DND-41 (cell line): ENCODE measurements at regions not wholly inside any gene's neighbourhood (a gene's known extent, or its start where the extent isn't known, plus 50 kb on each side); places are given as distances from the start of the nearest gene placed in this dataset.

Source experiments
- ATAC-seq: fragments of 200-7000 bp; cut with Tn5 transposase; 3 replicates; pipeline ENCODE4 v1.9.1; 2021; ENCODE audit warnings: low read depth; ENCODE audit not compliant: insufficient read depth
- DNase-seq: peaks from one replicate; pipeline ENCODE4 v3.0.0-alpha.2; 2020
- H2AFZ ChIP-seq: 2 replicates; pipeline ENCODE4 v1.6.0; 2012; ENCODE audit warnings: low read depth, low read length
- H3K27ac ChIP-seq: 2 replicates; pipeline ENCODE4 v1.5.1; 2012; ENCODE audit warnings: low read length, inconsistent platforms
- H3K27me3 ChIP-seq: fragments of 200-600 bp; sonication (generic); 2 replicates; pipeline ENCODE4 v1.6.0; 2012; ENCODE audit warnings: low read length, mild to moderate bottlenecking, inconsistent platforms; ENCODE audit not compliant: insufficient read depth, poor library complexity
- H3K36me3 ChIP-seq: 2 replicates; pipeline ENCODE4 v1.5.1; 2012; ENCODE audit warnings: low read length, inconsistent platforms; ENCODE audit not compliant: insufficient read depth
- H3K4me1 ChIP-seq: 2 replicates; pipeline ENCODE4 v1.5.1; 2012; ENCODE audit warnings: mild to moderate bottlenecking, low read length; ENCODE audit not compliant: insufficient read depth
- H3K4me2 ChIP-seq: 2 replicates; pipeline ENCODE4 v1.6.0; 2012; ENCODE audit warnings: mild to moderate bottlenecking, moderate library complexity, low read length, inconsistent platforms; ENCODE audit not compliant: insufficient read depth
- H3K4me3 ChIP-seq, 2 experiments: fragments of 200-600 bp in 1 of 2; shearing (Covaris generic) in 1 of 2; 2 replicates each; pipeline ENCODE4 v1.5.1; 2012 to 2016; ENCODE audit warnings: inconsistent platforms in 2 of 2, low read length in 2 of 2, mild to moderate bottlenecking in 2 of 2, low read depth in 1 of 2, moderate library complexity in 1 of 2
- H3K79me2 ChIP-seq: 2 replicates; pipeline ENCODE4 v1.6.0; 2012; ENCODE audit warnings: low read length, inconsistent platforms; ENCODE audit not compliant: insufficient read depth
- H3K9ac ChIP-seq: 2 replicates; pipeline ENCODE4 v1.6.0; 2012; ENCODE audit warnings: low read depth, mild to moderate bottlenecking, inconsistent platforms, low read length, moderate library complexity
- H3K9me3 ChIP-seq: 2 replicates; pipeline ENCODE4 v1.5.1; 2012; ENCODE audit warnings: low read length, moderate library complexity, mild to moderate bottlenecking, inconsistent platforms; ENCODE audit not compliant: insufficient read depth, severe bottlenecking
- H4K20me1 ChIP-seq: 2 replicates; pipeline ENCODE4 v1.6.0; 2012; ENCODE audit warnings: low read length; ENCODE audit not compliant: insufficient read depth
- CTCF ChIP-seq: IDR thresholded peaks from 2 replicates; pipeline ENCODE4 v1.5.1; 2012; ENCODE audit warnings: borderline replicate concordance, low read length, moderate library complexity, mild to moderate bottlenecking; ENCODE audit not compliant: poor library complexity, severe bottlenecking; ENCODE audit errors: extremely low read depth
- EZH2 ChIP-seq: IDR thresholded peaks from 3 replicates; pipeline ENCODE4 v1.6.1; 2012; ENCODE audit warnings: borderline replicate concordance, low read depth, mild to moderate bottlenecking, moderate library complexity, low read length, inconsistent platforms; ENCODE audit not compliant: severe bottlenecking

DNA sequence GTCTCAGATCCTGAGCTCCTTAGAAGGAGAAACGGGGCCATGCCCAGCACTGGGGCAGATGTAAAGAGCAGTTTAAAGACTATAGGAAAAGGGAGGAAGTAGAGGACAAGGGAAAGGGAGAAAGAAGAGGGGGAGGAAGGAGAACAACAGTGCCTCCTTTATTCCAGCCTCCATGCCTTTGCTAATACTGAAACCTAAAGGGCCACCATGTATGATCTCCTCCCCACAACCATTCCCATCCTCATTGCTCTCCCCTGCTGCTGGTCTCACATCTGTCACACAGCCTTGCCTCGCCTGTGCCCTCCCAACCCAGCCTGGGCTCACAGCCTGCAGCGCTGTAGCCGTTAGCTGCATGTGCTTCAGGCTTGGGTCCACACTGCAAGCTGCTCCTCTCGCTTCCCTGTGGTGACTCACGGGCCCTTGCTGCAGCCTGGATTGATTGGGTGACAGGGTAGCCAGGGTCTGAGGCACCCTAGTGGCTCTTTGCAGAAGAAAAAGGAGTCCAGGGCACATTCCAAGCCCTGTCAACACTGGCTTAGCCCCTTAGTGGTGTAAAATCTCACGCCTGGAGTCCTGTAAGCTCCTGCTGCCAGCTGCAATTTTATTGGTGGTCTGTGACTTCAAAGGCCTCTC, 281.9 kb downstream of the SRBD1 start:
- no peak for DNase-seq
- H3K79me2 ChIP-seq: no peaks in the 10 kb centered on the region
- no peak overlapping the region for H3K4me3 ChIP-seq
- H3K4me1 ChIP-seq: no peaks in the 10 kb centered on the region
- H3K27ac ChIP-seq: no peak overlapping the region
- TF ChIP-seq CTCF: no peak
- no peak for TF ChIP-seq EZH2
- no peaks in the 10 kb centered on the region for H3K36me3 ChIP-seq
- no peak overlapping the region for H3K9ac ChIP-seq
- ATAC-seq: peak; percentile 33; the same call in 1 of the 3 replicates
- H3K4me2 ChIP-seq: no peak overlapping the region
- no peaks in the 10 kb centered on the region for H3K27me3 ChIP-seq
- H4K20me1 ChIP-seq: no peaks in the 10 kb centered on the region
- H3K9me3 ChIP-seq: peaks cover 4% of the 10 kb centered on the region
- no peak overlapping the region for H2AFZ ChIP-seq

DNA sequence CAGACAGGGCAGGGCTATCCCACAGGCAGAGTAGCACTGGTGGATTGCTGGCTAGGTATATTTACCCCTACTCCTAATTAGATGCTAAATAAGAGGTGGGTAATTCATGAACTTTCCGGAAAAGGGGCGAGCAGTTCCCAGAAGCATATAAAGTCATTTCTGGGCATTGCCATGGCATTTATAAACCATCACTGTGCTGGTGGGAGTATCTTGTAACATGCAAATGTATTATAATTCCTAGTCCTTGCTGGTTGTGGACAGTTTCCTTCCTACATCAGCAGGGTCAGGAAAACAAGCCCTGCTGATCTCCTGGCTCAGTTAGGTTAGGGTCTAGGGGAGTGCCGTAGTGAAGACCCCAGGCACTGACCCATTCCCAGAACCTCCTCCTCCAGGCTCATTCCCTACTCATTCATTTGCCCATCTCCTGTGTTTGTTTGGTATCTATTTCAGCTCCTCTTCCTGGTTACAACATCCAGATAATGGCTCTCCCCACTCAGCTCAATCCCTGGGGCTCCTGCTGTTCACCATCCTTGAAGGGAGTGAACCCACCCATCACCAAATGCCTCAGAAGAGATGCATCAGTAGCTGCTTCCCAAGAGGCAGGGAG, 282.7 kb downstream of the SRBD1 start:
- Histone ChIP-seq H4K20me1 (no peaks in the 10 kb centered on the region), H2AFZ (no peak overlapping the region), H3K4me2 (no peak overlapping the region), H3K79me2 (no peaks in the 10 kb centered on the region), H3K27ac (no peak overlapping the region), H3K36me3 (no peaks in the 10 kb centered on the region), H3K4me3 (no peak overlapping the region), H3K9ac (no peak overlapping the region), H3K27me3 (no peaks in the 10 kb centered on the region), H3K4me1 (no peaks in the 10 kb centered on the region), H3K9me3 (peaks cover 12% of the 10 kb centered on the region)
- DNase-seq: no peak
- TF ChIP-seq CTCF (no peak), EZH2 (no peak)
- no peak for ATAC-seq

- Histone ChIP-seq H3K9ac (no peak overlapping the region), H3K4me1 (no peaks in the 10 kb centered on the region), H4K20me1 (no peaks in the 10 kb centered on the region), H3K27ac (no peak overlapping the region), H3K27me3 (no peaks in the 10 kb centered on the region), H3K36me3 (no peaks in the 10 kb centered on the region), H3K79me2 (no peaks in the 10 kb centered on the region), H3K4me3 (no peak overlapping the region), H2AFZ (no peak overlapping the region), H3K9me3 (peaks cover 16% of the 10 kb centered on the region), H3K4me2 (no peak overlapping the region)
- TF ChIP-seq CTCF: no peak
- no peak for TF ChIP-seq EZH2
- DNase-seq (no peak), ATAC-seq (no peak)
Observed at GRCh38 chr2:45323344-45323743, 287.7 kb downstream of the SRBD1 start.
